ENCODE measurements at regions not wholly inside any gene's neighbourhood (a gene's known extent, or its start where the extent isn't known, plus 50 kb on each side); places are given as distances from the start of the nearest gene placed in this dataset.

DNA sequence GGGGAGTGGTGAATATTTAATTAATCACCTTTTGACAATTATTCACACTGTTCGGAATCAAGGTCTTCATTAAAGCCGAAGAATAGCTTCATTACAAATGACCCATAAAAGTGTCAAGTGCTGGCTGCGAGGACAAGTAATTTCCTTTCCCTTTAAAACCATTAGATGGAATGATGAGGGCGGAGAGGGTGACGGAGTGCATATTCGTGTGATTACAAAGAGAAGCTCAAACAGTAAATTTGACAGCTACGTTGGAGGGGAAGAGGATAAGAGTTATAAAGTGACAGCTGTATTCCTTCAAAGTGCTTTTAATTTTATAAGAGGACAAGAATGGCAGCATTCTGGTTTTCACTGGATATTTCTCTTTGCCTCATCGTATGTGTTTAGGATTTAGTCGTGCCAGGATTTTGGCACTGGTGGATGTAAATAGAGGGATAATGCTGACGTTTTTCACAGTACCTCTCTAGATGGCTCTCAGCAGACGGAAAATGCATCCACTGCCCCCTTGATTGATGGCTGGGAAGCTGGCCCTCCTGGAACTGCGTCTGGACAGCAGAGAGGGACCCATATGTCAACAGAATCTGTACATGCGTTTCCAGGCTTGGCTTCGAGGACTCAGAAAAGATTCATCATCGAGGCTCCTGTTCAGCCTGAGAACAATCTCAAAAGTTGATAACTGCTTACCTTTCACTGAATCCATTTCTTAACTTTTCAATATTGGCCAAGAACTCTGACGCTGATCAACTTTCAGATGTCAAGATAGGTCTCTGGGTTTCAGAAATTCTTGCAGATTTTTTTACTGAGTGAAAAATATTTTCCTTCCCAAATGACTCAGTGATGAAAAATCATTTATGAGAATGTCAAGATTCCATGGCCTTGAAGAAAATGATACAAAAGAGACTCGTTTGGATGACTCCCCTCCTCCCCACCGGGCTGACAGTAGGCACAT, 50.4 kb upstream of the IRX2 start:
- H3K4me3 ChIP-seq (ENCODE audit: low read depth, low read length): no peak overlapping the region
- DNase-seq (ENCODE audit: low read depth): no peak
